ENCODE measurements at regions not wholly inside any gene's neighbourhood (a gene's known extent, or its start where the extent isn't known, plus 50 kb on each side); places are given as distances from the start of the nearest gene placed in this dataset.
"Not testable (repeated sequence)": the region's sequence is repeated elsewhere in the genome, so short reads cannot be mapped to it uniquely, and the experiment has no call there.

GRCh38 chr3:159723295-159723694 lies 265.3 kb upstream of the IL12A start:
- no peak for DNase-seq (ENCODE audit: low read depth in 2 of 2)

GRCh38 chr3:159724627-159725026 lies 264.0 kb upstream of the IL12A start:
- no peak for DNase-seq (ENCODE audit: low read depth in 2 of 2)

GRCh38 chr3:159726231-159726964 lies 262.2 kb upstream of the IL12A start:
- DNase-seq (ENCODE audit: low read depth in 2 of 2), result no peak

GRCh38 chr3:159727506-159727905 lies 261.1 kb upstream of the IL12A start:
- DNase-seq (ENCODE audit: low read depth in 2 of 2), result no peak

GRCh38 chr3:159731254-159731653 lies 257.4 kb upstream of the IL12A start:
- DNase-seq (ENCODE audit: low read depth in 2 of 2), result no peak

GRCh38 chr3:159732172-159733111 lies 256.2 kb upstream of the IL12A start:
- DNase-seq (ENCODE audit: low read depth in 2 of 2), result no peak

GRCh38 chr3:159733194-159733860 lies 255.3 kb upstream of the IL12A start:
- DNase-seq (ENCODE audit: low read depth in 2 of 2), result no peak

GRCh38 chr3:159734681-159735080 lies 254.0 kb upstream of the IL12A start:
- DNase-seq (ENCODE audit: low read depth in 2 of 2), result no peak

- no peak for DNase-seq (ENCODE audit: low read depth in 2 of 2)
These were observed 249.5 kb upstream of the IL12A start for GRCh38 chr3:159739166-159739565.

GRCh38 chr3:159739969-159740368 lies 248.7 kb upstream of the IL12A start:
- DNase-seq (ENCODE audit: low read depth in 2 of 2), result no peak

- no peak for DNase-seq (ENCODE audit: low read depth in 2 of 2)
These were observed 247.4 kb upstream of the IL12A start for GRCh38 chr3:159741281-159741680.

GRCh38 chr3:159748425-159748824 lies 240.2 kb upstream of the IL12A start:
- no peak for DNase-seq (ENCODE audit: low read depth in 2 of 2)

GRCh38 chr3:159749406-159749805 lies 239.2 kb upstream of the IL12A start:
- DNase-seq (ENCODE audit: low read depth in 2 of 2), result no peak

GRCh38 chr3:159751146-159751545 lies 237.5 kb upstream of the IL12A start:
- no peak for DNase-seq (ENCODE audit: low read depth in 2 of 2)

- no peak for DNase-seq (ENCODE audit: low read depth in 2 of 2)
These were observed 236.9 kb upstream of the IL12A start for GRCh38 chr3:159751752-159752151.

- not testable (repeated sequence) for DNase-seq (ENCODE audit: low read depth in 2 of 2)
These were observed 232.1 kb upstream of the IL12A start for GRCh38 chr3:159756279-159757207.

- DNase-seq (ENCODE audit: low read depth in 2 of 2), result no peak
These were observed 231.1 kb upstream of the IL12A start for GRCh38 chr3:159757341-159758060.

- no peak for DNase-seq (ENCODE audit: low read depth in 2 of 2)
These were observed 228.6 kb upstream of the IL12A start for GRCh38 chr3:159760046-159760445.

- no peak for DNase-seq (ENCODE audit: low read depth in 2 of 2)
These were observed 227.3 kb upstream of the IL12A start for GRCh38 chr3:159761369-159761768.

- DNase-seq (ENCODE audit: low read depth in 2 of 2), result no peak
These were observed 226.6 kb upstream of the IL12A start for GRCh38 chr3:159761848-159762635.

Data from stimulated activated CD8-positive, alpha-beta memory T cell treated with anti-CD3 and anti-CD28 coated beads, Interleukin-15, amount 100 ng/mL, for 48 hours (primary cell).